Activated CD8-positive, alpha-beta memory T cell treated with anti-CD3 and anti-CD28 coated beads for 36 hours (primary cell): ENCODE measurements at regions not wholly inside any gene's neighbourhood (a gene's known extent, or its start where the extent isn't known, plus 50 kb on each side); places are given as distances from the start of the nearest gene placed in this dataset.

ENCODE experiments used
- CTCF ChIA-PET: fragments of 350-600 bp; sonication (Branson Sonifier 250); formaldehyde crosslinking; loops from one replicate; lab custom pipeline; 2021; ENCODE audit warnings: antibody characterized with exemption; lab: Charles Lee
- POLR2A ChIA-PET: fragments of 350-600 bp; sonication (Branson Sonifier 250); formaldehyde crosslinking; loops from one replicate; lab custom pipeline; 2021; ENCODE audit warnings: antibody characterized with exemption; lab: Charles Lee

DNA sequence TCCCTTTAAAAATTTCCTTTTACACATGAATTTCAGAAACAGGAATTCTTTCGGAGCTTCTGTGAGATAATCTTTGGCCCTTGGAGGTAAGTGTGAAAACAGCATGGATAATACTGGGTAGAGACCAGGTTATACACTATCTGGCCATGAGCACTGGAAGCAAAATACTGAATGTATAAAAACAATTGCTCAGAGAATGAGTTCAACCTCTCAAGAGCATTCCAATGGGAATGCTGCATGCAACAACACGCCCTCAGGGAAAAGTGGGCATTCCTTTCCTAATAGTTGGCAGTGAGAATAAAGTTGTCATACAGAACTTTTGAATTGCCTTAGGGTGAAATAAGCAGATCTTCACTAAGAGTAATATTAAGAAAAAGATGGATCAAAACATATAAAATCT lies 574.8 kb upstream of the DIPK2B start:
- ChIA-PET CTCF (no interaction called here), POLR2A (interaction anchor here (1.1 kb wide), 1 partner anchor 75 kb away, joined by 3 read pairs; no protein-coding TSS in a partner anchor)

DNA sequence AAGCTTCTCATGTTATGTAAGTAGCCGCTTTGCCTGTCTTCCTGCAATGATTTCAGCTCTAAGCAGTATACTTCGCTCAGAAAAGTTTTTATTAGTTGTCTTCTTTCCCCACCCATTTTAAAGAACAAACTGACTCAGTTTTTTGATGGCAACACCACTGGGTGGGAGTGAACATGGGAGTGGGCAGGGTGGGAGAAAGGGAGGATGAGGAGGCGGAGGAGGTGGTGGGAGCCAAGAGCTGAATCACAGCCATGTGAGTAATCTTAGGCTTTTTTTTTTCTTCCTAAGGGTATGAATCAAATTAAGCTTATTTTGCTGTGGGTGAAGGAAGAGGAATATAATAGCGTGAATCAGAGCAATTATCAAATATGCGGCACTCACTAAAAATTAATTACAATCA lies 574.3 kb upstream of the DIPK2B start:
- CTCF ChIA-PET, result no interaction called here
- POLR2A ChIA-PET, result interaction anchor here (0.7 to 1.1 kb wide), 2 partner anchors 12 to 76 kb away, joined by 3 read pairs; no protein-coding TSS in a partner anchor

DNA sequence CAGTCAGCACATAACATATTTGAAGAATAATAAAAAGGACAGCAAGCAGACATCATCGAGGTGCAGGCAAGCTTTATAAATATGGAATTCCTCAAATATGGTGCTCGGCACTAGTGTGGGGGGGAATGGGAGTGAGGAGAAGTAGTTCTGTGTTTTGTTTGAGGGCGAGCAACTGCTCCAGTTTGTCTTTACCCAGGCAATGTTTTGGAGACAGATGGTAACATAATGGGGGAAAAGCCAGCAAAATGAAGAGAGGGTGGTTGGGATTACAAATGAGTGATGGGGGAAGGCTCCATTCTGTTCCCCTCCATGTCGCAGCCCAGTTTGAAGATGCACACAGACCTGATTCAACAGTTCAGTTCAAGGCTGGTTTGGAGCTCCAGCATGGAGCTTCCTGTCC lies 572.9 kb upstream of the DIPK2B start:
- CTCF ChIA-PET, result no interaction called here
- POLR2A ChIA-PET, result no interaction called here

DNA sequence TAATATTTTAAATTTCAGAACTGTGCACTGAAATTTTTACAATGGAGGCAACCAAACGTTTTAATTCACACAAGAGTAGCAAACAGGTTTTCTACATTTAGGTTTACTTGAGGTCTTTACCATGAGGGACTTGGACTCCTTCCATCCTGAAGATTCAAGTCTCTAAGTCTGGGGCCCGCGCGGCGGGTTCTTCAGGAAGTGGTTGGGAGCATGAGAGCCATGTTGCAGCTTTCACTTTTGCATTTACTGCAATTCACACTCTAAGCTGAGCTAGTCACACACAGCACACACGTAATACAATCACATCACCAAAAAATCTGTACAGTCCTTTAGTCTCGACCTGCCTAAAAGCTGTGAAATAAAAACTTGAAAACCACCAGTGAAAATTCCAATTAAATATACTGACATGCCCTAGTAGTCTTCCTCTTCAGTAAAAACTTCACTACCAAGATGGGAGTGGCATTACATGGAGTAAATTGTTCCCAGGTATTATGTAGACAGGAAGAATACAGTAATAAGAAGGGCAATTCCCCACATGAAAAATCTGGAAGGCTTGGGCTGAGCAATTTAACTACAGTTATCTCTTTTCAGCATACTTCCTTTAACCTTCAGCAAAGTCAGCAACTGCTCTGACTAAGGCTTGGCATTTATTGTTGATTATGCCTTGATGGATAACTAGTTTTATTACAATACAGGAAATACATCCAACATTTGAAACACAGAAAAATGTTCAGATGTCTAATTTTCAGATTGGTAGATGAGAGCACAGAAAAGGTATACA lies 571.1 kb upstream of the DIPK2B start:
- CTCF ChIA-PET, result interaction anchor here (0.9 kb wide), 1 partner anchor 15 kb away, joined by 3 read pairs; no protein-coding TSS in a partner anchor
- POLR2A ChIA-PET, result interaction anchor here (0.9 kb wide), 1 partner anchor 79 kb away, joined by 4 read pairs; no protein-coding TSS in a partner anchor

DNA sequence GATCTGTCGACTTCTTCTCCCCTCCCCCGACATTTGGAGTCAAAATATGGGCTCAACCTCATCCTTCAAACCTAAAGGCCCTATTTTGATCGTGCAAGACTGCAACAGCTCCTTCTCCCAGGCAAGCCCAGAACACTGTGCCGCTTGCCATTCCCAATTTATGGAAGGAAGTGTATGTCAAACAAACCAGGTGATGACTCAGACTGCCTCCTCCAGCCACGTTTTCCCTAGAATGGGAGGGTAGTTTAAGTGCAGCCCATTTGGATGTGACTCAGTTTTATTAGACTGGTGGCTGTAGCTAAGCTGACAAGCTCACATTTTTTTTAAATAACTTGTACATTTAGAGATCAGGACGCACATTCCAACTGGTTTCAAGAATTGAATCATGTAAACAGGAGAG lies 570.4 kb upstream of the DIPK2B start:
- POLR2A ChIA-PET, result interaction anchor here (0.8 to 1.0 kb wide), 3 partner anchors 11 to 80 kb away, joined by 3 to 4 read pairs (median 3); no protein-coding TSS in a partner anchor
- CTCF ChIA-PET, result interaction anchor here (0.9 kb wide), 1 partner anchor 15 kb away, joined by 3 read pairs; no protein-coding TSS in a partner anchor

DNA sequence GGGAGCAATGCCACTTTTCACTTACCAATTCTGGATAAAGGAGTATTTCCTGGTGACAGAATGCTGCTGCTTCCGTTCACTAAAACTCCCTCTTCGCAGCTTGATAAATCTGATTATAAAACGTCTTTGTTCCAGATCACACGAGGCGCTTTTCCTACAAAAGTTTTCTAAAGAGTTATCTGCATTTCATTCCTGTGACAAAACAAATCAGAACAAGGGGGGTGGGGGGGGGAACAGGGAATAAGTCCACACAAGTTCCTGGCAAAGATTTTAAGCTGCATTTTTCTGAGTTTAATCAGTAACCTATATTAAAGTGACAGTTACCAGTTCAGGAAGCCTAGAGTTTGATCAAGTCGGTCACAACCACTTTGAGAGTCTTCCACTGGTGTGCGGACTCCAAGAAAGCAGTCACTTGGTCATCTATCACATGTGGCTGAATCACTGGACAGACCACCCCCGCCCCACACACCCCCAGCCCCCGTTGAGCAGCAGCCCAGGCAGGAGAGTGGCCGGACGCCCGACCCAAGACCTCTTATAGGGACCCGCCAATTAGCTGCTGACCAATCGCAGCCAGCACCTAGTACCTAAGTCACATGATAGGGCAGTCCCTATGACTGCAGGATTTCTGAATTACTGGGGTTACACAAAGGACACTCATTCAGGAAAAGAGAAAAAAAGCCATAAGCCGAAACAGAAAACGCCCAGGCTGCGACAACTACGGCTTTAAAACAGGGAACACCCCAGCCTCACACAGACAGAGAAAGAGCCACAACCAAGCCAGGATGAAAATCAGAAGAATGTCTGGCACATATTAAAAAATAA lies 569.3 kb upstream of the DIPK2B start:
- CTCF ChIA-PET, result interaction anchor here (1.0 kb wide), 1 partner anchor 36 kb away, joined by 5 read pairs; no protein-coding TSS in a partner anchor
- POLR2A ChIA-PET, result interaction anchor here (0.5 to 1.8 kb wide), 11 partner anchors 10 to 550 kb away, joined by 3 to 8 read pairs (median 4); no protein-coding TSS in a partner anchor

DNA sequence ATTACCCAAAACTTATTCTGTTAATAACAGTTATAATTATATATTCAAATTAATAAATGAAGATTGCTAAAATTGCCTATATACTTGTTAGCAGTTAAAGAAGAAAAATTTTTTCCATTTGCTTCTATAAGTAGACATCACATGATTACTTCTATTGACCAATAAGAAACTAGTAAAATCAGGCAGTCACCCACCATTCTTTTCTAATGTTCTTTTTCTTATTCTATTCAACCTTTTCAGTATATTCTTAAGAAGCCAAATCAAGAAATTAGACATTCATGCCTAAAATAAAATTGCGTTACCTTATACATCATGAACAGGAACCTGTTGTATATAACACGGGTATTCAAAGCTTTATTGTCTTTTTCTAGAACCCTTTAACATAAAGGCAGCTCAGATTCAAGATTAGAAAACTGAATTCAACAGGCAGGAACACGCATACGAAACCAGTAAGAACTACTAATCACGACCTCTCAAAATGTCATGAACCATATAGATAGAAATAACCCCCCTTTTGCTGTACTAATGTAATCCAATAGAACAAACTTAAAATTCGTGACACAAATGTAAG lies 568.1 kb upstream of the DIPK2B start:
- ChIA-PET CTCF (interaction anchor here (1.0 kb wide), 1 partner anchor 38 kb away, joined by 5 read pairs; no protein-coding TSS in a partner anchor), POLR2A (interaction anchor here (1.0 to 1.8 kb wide), 4 partner anchors 9 to 83 kb away, joined by 3 to 8 read pairs (median 5); no protein-coding TSS in a partner anchor)

DNA sequence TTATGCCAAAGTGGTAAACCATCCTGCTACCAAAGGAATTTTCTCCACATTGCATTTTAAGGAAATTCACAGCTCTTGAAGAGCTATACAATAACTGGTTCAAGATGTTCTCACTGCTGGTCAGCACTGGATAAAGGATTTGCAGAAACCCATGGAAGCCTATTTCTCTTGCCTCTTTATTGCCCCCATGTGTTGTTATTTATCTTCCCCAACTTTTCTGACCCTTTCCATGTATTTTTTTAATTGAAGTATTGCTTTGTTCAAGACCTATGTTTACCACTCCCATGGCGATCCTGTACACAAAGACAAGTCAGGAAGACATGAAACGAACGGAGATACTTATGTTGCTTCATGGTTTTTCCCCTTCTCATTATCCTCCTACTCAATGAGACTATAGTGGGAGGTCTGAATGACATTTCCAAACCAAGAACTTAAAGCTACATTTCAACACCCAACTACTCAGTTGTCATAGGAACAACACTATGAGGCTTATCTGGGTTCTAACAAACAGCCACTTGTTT lies 566.4 kb upstream of the DIPK2B start:
- ChIA-PET CTCF (no interaction called here), POLR2A (interaction anchor here (0.9 to 2.0 kb wide), 2 partner anchors 9 to 84 kb away, joined by 3 to 8 read pairs; no protein-coding TSS in a partner anchor)

DNA sequence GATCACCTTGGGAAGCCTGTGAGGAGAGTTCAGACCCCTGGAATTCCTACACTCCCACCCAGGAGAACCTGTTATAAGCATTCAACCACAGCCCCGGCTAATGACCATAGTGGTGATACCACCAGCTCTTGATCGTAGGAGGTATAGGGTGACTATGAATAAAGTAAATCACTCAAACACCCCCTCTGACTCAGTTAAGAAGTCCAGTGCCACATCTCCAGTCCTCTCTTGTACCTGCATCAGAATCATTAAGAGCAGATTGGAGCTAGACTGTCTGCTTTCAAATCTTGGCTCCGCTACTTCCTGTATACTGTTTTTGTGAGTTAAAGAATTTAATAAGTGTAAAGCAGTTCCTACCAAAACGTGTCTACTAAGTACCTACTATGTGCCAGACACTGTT lies 565.1 kb upstream of the DIPK2B start:
- ChIA-PET CTCF (interaction anchor here (1.0 kb wide), 1 partner anchor 85 kb away, joined by 3 read pairs; no protein-coding TSS in a partner anchor), POLR2A (interaction anchor here (0.5 to 2.0 kb wide), 3 partner anchors 40 to 86 kb away, joined by 3 to 8 read pairs (median 6); no protein-coding TSS in a partner anchor)

DNA sequence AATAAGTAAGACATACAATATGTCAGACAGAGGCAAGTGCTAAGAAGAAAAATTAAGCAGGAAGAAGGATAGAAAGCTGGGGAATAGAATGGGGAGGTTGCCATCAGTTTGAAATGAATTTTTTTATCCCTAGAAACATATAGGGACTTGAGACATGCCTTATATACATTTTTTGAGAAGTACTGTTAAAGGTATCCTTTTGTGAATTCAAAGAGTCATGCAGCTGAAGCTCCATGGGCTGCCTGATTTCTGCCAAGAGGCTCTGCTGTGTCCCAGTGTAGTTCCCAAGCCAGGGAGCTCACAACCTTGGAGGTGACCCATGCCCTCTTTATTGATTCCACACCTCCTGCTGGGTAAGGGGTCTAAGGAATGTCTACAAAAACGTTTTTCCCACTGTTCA lies 564.6 kb upstream of the DIPK2B start:
- POLR2A ChIA-PET, result interaction anchor here (1.7 kb wide), 1 partner anchor 41 kb away, joined by 6 read pairs; no protein-coding TSS in a partner anchor
- CTCF ChIA-PET, result interaction anchor here (1.0 kb wide), 1 partner anchor 85 kb away, joined by 3 read pairs; no protein-coding TSS in a partner anchor

DNA sequence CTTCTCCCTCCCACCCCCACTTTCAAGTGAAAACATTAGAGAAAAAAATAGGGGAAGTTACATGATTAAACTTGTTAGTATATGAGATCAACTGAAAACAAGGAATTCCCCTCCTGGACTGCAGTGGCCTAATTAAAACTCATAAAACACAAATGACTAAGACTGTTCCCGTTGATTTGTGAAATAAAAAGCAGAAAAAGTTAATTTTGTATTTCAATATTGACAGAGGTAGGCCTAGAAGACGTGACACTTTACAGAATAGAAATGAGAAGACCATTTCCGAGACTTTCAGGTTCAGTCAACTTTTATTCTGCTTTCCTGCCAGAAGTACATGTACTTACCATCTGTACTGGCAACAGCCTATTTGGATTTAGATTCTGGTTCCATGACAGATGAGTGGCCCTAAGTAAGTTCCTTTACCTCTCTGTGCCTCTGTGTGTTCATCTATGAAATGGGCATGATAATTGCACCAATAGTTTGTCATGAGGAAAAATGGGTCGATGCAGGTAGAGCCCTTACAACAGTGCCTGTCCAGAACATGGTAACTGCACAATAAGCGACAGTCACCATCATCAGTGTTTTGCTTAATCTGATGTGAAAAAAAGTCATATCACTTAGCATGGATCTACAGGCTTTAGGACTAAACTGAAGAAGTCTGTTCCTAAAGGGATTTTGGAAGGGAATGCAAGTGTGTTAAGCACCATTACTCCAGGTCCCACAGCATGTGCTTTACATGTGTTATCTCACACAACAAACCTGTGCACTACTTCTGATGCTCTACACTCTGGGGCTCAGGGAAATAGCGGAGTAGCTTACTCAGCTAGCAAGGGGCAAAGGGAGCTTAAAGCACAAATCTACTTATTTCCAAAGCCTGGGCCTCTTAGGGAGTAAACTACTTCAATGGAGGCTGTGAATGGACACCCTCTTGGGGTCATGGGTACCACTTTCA lies 562.3 kb upstream of the DIPK2B start:
- ChIA-PET POLR2A (no interaction called here), CTCF (interaction anchor here (0.6 kb wide), 2 partner anchors 40 to 442 kb away, joined by 3 to 4 read pairs; no protein-coding TSS in a partner anchor)

DNA sequence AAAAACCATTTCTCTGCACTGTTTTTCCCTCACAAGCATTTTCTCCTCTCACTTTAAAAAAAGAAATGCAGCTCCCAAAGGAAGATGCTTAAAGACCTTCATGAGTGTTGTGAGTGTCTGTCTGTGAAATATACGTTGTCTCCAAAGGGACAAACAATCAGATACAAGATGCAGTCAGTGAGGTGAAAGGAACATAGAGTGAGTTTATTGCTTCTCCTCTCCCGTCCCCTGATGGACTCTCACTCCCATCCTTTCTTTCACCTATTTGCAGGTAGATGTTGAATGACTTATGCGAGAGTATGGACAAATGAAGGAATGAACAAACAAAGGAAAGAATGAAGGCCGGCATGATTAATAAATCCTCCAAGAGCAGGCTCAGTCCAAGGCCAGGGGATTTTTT lies 561.2 kb upstream of the DIPK2B start:
- ChIA-PET CTCF (no interaction called here), POLR2A (no interaction called here)

DNA sequence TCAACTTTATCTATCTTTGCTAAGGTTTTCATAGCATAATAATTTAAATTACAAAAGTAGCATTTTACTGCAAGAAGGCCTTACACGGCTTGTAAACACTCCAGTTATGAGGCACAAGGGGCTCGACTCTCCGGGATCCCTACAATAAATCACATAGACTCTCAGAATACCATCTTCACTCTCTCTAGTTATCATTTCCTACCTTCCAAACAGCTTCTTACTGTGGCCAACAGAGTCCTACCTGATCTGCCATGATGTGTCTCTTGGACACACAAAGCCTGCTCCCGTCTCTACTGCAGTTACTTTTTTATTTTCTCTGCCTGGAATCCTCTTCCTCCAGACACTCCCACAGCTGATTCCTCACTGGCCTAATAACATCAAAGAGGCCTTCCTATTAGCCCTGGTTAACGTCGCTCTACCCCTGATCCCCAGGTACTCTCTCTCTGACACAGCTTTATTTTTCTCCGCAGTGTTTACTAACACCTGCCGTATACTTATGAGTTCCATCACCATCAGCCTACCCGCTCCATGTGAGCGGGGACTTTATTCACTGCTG lies 559.6 kb upstream of the DIPK2B start:
- ChIA-PET POLR2A (interaction anchor here (0.9 to 1.3 kb wide), 2 partner anchors 9 to 10 kb away, joined by 3 to 4 read pairs; no protein-coding TSS in a partner anchor), CTCF (no interaction called here)

DNA sequence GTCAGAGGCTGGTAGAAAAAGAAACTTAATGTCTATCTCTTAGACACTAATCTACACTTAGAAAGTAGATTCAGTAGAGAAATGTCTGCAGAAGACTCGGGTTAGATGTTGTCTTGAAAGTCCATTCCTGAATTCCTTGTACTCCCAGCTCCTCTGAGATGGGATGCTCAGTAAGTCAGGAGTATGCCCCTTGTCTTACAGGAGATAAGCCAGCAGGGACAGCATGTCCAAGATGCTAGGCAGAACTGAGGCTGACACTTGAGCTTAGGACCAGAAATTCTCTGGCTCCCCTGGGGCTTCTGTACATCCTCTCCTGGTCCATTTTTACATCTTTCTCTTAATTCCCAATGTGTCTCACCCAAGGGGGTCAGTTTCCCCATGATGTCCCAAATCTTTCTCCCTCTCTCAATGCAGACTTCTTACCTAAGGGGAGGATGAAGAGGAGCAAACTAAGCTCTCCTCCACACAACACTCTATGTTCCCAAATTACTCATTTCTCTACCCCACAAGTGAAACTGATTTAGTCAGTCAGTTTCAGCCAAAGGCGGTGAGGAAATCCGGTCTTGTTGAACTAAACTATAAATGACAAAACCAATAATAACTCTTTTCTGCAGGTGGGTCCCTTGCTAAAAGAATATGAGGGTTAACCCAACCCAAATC lies 558.2 kb upstream of the DIPK2B start:
- ChIA-PET CTCF (no interaction called here), POLR2A (interaction anchor here (0.6 to 2.6 kb wide), 6 partner anchors 8 to 139 kb away, joined by 3 to 16 read pairs (median 4); no protein-coding TSS in a partner anchor)

DNA sequence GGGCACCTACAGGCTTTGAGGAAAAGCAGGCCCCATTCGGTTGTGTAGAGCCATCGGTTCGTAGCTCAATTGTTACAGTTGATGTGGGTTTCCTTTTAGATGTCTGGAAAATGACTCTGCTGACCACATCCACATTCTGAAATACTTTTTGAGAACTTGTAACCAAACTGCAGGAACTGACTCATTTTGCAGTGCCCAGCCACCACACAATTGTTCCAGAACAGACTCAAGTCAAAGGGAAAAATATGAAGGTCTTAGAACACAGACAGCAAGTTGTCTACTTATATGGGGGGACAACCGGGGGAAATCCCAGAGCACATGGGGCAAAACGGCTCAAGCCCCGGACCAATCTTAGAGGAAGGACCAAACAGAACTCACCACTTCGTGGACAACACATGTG lies 557.6 kb upstream of the DIPK2B start:
- ChIA-PET CTCF (interaction anchor here (0.6 kb wide), 1 partner anchor 48 kb away, joined by 3 read pairs; no protein-coding TSS in a partner anchor), POLR2A (interaction anchor here (0.6 to 2.6 kb wide), 5 partner anchors 9 to 138 kb away, joined by 3 to 16 read pairs (median 3); no protein-coding TSS in a partner anchor)

DNA sequence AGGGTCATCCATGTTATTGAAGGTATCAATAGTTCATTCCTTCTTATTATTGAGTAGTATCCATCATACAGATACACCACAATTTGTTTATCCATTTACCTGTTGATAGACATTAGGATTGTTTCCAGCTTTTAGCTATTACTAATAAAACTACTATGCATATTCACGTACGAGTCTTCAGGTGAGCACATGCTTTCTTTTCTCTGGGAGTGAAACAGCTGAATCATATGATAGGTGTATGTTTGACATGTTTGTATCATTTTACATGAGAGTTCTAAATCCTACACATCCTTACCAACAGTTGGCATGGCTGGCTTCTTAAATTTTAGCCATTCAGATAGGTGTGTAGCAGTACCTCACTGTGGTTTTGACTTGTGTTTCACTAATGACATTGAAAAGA lies 556.6 kb upstream of the DIPK2B start:
- POLR2A ChIA-PET, result interaction anchor here (2.6 kb wide), 1 partner anchor 47 kb away, joined by 16 read pairs; no protein-coding TSS in a partner anchor

More for the DNA sequence above, 556.6 kb upstream of the DIPK2B start:
- CTCF ChIA-PET, result interaction anchor here (0.5 kb wide), 1 partner anchor 541 kb away, joined by 3 read pairs; no protein-coding TSS in a partner anchor
